ENCODE measurements at regions not wholly inside any gene's neighbourhood (a gene's known extent, or its start where the extent isn't known, plus 50 kb on each side); places are given as distances from the start of the nearest gene placed in this dataset.

DNA sequence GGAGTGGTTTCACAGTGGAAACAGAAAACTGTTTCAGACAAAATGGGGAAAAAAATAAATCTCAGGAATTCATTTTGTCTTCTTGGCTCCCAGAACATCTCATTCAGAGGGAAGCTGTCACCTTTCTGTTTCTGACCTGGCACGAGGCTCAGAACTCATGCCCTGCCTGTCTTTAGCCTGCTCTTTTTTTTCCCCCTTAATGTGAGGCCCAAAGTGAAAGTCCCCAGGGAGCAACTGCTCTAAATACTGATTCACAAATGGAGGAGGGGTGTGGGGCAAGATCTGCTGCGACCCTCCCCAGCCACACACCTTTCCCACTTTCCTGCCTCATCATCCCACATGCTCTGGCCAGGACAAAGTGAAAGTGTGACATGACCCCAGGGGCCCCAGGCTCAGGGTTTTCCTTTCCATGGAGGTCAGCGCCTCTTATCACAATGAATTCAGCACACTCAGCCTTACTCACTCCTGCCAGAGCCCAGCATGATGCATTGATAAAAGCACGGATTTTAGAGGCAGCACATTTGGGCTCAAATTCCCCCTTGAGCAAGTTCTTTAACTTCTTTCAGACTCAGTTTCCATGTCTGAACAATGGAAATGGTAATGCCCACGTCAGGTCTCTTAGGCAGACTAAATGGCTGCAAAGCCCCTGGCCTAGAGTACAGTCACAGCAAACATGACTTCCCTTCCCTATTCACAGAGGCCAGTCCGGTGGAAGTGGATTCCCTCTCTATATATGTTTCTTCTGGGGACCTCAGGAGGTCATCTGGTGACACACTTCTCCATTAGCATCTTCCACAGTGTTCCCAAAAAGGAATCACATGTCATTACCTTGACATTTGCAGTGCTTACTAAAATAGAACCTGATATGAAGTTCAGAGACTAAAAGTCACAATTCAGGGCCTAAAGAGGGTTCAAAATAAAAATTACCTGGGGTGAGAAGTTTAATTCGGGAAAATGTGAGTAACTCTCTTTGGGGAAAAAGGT lies 55.3 kb upstream of the TMEM163 start:
- no peak for TF ChIP-seq EZH2 (IDR thresholded peaks at IDR 0.05)
- TF ChIP-seq, protein P1, sequence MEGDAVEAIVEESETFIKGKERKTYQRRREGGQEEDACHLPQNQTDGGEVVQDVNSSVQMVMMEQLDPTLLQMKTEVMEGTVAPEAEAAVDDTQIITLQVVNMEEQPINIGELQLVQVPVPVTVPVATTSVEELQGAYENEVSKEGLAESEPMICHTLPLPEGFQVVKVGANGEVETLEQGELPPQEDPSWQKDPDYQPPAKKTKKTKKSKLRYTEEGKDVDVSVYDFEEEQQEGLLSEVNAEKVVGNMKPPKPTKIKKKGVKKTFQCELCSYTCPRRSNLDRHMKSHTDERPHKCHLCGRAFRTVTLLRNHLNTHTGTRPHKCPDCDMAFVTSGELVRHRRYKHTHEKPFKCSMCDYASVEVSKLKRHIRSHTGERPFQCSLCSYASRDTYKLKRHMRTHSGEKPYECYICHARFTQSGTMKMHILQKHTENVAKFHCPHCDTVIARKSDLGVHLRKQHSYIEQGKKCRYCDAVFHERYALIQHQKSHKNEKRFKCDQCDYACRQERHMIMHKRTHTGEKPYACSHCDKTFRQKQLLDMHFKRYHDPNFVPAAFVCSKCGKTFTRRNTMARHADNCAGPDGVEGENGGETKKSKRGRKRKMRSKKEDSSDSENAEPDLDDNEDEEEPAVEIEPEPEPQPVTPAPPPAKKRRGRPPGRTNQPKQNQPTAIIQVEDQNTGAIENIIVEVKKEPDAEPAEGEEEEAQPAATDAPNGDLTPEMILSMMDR (IDR thresholded peaks at IDR 0.05) = no peak
- TF ChIP-seq EZH2phosphoT487 (IDR thresholded peaks at IDR 0.05) = no peak
